NCI-H2171 (cell line): ENCODE measurements at regions not wholly inside any gene's neighbourhood (a gene's known extent, or its start where the extent isn't known, plus 50 kb on each side); places are given as distances from the start of the nearest gene placed in this dataset.
"Not testable (repeated sequence)": the region's sequence is repeated elsewhere in the genome, so short reads cannot be mapped to it uniquely, and the experiment has no call there.

Experiments
- DNase-seq: peaks from one replicate; lab custom pipeline; 2025; lab: John Stamatoyannopoulos, UW

DNA sequence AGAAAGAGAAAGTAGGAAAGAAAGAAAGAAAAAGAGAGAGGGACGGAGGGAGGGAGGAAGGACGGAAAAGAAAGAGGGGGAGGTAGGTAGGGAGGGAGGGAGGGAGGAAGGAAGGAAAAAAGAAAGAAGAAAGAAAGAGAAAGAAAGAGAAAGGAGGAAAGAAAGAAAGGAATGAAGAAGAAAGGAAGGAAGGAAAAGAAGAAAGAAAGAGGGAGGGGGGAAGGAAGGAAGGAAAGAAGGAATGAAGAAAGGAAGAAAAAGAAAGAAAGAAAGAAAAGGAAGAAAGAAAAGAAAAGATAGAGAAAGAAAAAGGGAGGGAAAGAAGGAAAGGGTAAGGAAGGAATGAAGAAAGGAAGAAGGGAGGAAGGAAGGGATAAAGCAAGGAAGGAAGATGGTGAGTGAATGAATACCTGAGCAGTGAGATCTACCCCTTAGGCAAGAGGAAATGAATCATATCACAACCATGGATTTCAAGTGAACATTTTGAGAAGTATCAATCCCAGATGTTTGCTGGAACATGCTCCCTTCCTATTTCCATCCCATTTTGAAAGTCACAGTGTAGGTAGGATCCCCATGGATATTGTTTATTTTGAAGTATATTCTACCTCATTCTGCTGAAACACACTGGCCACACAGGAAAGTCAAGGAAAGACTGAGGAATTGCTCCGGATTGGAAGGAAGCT lies 639.4 kb upstream of the TBX3 start:
- no peak for DNase-seq

DNA sequence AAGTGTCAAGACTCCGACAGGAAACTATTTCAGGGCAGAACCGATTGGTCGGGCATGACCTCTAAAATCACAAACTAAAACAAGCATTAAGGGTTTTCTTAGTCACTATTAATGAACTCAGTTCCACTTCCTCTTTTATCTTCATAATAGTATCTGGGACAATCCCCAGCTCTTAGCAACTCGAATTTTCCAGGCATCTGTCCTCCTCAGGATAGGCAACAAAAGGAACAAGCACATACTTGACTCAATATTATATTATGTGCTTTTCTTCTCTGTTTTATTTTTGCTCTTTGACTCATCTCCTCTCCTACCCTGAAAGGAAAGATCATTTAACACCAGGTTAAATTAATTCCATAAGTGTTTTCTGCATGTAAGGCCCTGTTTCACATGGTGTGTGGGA lies 638.3 kb upstream of the TBX3 start:
- no peak for DNase-seq

DNA sequence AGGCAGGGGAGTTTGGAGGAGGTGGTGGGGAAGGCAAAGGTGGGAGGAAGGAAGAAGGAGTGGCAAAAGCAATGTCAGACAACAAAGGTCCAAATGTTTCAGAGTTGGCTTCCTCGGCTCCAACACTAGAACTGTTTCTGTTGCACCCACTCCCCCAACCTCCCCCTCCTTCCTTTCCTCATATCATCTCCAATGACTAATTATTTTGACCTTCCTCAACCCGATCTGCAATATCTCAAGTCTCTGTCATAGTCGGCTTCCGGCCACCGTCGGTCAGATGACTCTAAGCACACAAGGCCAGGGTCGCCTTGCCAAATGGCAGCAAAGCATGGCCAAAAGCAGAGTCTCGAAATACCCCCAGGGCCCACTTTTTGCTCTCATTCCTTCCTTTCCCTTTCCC lies 637.0 kb upstream of the TBX3 start:
- DNase-seq: no peak

DNA sequence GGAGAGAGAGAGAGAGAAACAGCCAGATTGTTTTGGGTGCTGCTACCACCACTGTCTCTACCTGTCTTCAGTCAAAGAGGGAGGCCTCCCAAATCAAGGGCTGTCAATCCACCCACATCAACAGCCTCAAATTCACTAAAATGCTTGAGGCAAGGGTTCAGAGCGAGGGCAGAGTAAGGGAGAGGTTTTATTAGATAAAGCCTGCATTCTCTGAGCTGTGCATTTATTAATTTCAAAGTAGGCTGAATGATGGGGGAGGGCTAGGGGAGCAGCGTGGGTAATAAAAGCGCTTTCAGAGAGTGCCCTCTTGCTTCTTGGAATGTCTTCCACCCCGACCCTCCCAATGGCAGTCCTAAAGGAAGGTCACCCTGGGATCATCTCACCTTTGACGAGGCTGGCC lies 636.5 kb upstream of the TBX3 start:
- DNase-seq: no peak

DNA sequence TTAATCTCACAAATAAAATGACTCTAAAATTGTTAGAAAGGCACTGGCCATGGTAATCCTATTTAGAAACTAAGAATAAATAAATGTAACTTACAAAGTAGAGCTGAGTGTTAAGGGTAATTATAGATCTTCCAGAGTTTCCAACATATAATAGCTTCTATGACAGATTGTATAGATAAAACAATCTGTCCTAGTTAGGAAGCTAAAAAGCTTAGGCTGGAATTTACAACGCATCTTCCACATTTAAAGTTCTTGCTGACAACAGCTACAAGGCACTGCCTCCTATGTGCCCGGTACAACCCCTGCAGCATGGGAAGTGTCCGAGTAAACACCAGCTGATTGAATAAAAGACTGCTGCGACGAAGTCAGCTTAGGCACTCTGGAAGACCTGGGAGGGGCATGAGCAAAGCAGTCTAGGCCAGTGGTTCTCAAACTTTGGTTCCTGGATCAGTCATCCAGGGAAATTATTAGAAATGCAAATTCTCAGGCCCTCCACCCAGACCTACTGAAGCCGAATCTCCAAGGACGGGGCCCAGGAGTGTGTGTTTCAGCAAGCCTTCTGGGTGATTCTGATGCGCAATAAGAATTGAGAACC lies 635.6 kb upstream of the TBX3 start:
- no peak for DNase-seq

DNA sequence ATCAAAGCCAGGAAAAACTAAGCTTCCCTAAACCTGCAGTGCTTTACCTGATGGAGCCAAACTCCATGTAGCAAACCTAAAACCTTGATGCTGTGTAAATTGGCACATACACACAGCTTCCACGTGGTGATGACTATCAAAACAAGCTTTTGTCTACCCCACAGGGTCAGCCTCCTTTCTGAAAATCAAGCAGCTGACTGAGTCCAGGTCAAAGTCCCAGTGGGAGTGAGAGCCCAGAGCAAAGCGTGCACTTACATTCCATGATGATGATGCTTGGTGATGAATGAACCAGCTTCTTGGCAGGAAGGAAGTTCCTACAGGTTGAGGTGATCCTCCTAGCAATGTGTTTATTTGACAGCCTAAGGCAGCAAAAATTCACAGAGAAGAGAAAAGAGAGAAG lies 630.0 kb upstream of the TBX3 start:
- no peak for DNase-seq

DNA sequence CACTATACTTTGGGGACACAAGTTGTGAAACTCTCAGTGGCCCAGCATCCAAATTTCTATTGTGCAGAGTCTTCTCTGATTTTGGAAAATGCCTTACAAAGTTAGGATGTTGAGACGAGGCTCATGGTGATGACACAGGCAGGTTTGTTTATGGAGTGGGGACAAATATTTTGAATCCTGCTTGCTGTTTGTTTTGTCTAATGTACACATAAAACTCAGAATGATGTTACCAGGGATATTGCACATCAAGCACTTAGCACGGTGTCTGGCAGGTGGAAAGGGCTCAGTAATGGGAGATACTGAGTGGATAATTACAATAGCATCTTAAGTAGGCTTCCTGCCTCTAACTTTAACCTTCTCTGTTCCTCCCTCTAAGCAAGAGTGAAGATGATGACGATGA lies 628.9 kb upstream of the TBX3 start:
- DNase-seq: no peak

DNA sequence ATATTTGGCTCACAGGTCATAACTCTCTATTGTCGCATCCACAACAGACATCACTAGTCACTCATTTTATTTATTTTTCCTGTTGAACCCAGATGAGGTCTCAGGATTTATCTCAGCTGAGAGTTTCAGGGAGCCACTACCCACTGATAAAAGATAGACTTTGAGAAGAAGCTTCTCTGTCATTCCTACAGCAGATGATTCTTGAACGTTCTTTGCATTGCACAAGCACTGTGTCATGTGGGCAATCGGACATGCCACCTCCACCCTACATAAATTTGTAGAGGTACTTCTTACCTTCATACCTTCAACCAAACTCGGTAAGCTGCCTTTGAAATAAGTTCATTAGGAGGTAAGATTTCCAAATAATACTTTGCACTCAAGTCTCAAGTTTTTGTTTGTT lies 627.9 kb upstream of the TBX3 start:
- DNase-seq: no peak

DNA sequence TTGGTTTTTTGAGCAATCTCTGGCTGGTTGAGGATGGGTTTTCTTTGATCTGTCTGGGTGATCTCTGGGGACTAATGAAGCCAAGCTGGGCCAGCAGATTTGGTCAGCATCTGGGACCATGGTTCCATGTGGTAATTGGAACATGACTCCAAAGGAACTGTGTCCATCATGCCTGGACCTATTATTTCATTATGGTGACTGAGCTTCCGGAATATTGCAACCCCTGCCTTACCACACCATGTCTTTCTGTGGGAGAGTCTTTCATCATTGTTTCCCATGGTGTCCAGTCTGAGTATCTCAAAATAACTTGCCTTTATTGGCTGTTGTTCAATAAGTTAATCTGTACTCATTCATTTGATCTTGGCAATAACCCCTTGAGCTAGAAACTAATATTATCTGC lies 624.9 kb upstream of the TBX3 start:
- no peak for DNase-seq

DNA sequence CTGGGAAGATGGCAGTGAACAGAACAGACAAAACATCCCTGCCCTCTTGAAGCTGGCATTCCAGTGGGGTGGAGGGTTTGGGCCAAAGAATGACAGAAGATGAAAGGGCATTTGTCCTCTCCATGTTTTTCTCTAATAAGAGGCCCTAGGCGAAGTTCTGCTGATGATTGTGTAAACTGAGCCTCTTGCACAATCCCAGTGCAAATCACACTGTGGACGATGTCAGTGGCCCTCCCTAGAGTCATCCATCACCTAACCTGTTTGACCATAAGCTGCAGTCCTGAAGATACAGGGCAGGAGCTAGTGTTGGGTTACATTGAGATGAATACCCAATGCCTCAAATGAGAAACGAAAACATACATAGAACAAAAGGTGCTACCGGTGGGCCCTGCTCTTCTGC lies 622.4 kb upstream of the TBX3 start:
- DNase-seq: no peak

DNA sequence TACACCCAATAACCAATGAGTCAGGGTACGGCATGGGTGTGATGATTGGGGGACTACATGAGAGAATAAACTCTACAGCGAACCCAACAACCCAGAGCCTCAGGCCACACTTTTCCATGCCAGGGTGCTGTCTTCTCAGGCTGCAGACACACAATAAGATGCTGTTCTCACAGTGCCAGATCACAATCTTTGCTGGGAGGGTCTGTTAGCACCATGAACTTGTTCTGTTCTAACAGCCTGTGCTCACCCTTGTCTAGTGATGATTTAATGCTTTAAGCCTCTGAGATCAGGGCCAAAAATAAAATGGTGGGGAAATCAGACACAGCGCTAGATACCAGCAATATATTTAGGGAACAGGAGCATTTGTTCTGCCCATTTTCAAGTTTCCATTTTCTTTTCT lies 621.9 kb upstream of the TBX3 start:
- no peak for DNase-seq

DNA sequence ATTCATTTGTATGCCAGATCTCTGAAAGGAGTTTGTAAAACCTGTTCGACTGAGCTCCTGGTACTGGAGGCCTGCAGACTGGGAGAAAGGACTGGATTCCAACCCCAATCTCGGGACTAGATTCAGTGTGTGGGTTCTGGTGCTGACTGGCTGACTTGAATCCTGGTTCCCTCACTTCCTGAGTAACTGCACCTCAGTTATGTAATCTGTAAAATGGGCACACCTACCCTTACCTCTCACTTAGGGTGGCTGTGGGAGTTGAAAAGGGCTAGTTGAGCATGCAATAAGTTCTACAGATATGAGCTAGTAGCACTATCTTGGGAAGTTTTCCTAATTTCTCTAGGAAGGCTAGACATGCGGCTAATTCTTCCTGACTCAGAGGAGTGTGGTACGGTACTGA lies 621.3 kb upstream of the TBX3 start:
- no peak for DNase-seq

DNA sequence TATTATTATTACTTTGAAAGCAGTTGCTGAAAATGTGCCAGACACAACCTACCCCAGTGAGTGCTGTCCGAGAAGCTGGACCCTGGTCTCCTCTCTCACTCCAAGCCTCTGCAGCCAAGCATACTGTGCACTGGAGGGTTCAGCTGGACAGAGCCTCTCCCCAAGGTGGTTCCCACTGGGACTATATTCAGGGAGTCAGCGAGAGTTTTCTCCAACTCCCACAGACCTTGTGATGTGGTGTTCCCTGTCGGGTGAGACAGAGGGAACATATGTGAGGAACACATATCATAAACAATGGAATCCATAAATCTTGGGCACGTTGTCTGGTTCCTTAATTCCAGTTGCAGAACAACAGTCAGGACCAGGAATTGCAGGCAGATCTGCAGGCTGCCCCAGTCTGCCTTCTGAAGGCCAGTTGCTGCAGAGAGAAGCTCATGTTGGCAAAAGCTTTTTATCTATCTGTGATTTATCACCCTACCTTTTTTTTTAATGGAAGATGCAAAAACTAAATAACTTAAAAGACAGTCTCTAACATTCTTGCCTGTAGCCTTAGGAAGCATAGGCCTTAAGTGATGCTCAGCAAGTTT lies 619.8 kb upstream of the TBX3 start:
- no peak for DNase-seq

DNA sequence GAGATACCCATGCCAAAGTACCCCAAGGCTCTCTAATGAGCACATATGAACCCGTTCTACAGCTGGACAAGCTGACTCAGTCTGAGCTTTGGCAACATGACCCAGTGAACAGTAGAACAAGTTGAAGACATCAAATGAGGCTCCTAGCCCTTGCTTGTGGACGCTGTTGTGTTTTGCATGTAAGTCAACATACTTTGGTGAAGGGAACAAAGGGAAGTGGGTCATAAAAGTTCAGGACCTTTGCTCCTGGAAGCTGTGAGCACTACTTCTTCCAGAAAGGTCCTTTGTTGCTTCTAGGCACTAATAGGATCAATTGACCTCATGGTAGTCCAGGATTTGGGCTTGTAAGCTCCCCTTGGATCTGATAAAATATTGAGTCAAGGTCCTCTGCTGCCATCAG lies 613.5 kb upstream of the TBX3 start:
- DNase-seq: no peak

DNA sequence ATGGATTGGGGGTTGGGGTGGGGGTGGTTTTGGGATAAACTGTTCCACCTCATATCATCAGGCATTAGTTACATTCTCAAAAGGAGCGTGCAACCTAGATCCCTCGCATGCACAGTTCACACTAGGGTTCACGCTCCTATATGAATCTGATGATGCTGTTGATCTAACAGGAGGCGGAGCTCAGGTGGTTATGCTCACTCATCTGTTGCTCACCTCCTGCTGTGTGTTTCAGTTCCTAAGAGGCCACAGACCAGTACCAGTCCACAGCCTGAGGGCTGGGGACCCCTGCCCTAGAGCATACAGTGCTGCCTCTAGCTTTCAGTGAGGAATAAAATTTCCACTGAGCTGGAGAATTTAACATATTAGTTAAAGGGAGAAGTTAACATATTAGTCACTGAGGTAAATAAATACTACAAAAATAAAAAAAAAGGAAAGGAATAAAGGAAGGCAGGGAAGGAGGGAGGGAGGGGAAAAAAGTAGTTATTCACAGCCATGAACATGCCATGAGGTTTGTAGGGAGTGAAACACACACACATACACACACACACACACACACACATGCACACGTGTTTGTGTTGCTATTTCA lies 612.7 kb upstream of the TBX3 start:
- DNase-seq: no peak

DNA sequence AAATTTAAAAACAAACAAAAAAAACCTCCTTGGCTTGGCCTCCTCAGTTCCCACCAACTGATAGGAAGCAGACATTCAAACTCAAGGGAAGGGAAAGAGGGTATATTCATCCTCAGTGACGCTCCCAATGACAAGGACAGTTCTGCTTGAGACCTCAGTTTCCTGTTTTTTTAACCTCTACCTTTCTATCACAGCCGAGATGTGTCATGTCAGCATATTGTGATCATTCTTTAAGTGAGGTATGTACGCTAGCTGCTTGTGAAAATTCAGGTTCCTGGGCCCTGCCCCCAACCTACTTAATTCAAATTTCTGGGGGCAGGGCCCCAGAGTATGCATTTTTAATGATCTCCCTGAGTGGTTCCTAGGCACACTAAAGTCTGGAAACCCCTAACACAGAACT lies 611.9 kb upstream of the TBX3 start:
- DNase-seq: no peak

DNA sequence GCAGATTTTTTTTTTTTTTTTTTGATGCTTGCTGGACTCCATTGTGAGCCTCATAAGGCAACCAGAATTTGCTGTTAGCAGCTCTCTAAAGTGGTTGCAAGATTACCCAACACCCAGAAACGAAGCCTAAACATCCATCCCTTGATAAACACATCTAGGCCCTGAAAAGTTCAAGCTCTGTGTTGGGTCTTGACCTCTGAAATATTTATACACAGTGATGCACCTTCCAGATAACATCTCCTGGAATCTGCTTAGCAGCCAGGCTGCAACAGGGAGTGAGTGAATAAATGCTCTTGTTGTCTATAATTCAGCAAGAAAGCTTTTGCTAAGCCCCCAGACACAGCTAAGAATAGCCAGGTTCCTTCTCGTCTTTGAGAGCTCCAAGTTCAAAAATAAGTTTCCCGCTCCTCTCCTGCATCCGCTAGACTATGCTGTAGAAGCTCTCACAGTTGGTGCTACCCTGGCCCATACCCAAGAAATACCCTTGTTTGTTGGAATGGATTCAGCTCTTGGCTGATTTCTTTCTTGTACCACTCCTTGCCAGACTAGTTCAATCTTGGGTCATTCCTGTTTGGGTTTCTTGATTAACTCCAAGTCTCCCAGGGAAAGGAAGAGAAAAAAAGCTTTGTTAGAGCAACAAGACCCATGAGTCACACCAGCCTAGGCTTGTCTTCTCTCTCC lies 610.6 kb upstream of the TBX3 start:
- DNase-seq: no peak

DNA sequence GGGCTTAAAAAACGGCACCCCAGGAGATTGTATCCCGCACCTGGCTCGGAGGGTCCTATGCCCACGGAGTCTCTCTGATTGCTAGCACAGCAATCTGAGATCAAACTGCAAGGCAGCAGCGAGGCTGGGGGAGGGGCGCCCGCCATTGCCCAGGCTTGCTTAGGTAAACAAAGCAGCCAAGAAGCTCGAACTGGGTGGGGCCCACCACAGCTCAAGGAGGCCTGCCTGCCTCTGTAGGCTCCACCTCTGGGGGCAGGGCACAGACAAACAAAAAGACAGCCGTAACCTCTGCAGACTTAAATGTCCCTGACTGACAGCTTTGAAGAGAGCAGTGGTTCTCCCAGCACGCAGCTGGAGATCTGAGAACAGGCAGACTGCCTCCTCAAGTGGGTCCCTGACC lies 601.5 kb upstream of the TBX3 start:
- not testable (repeated sequence) for DNase-seq

DNA sequence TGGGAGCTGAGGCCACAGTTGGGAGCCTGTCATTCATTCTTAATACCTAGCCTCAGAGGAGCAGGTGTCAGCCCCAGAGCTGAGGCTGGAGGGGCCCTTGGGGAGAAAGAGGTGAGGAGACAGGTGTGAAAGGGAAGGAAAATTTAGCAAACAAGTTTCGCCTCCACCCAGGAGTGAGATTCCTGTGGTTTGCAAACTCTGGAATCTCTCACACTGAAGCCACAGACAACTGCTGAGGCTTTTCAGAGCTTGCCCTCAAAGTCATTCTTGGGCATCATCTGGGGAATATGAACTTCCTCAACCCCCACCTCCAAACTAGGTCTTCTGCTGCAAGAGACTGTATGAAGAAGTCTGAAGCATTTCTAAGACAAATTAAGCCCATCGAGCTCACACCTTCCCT lies 589.5 kb upstream of the TBX3 start:
- DNase-seq: no peak

DNA sequence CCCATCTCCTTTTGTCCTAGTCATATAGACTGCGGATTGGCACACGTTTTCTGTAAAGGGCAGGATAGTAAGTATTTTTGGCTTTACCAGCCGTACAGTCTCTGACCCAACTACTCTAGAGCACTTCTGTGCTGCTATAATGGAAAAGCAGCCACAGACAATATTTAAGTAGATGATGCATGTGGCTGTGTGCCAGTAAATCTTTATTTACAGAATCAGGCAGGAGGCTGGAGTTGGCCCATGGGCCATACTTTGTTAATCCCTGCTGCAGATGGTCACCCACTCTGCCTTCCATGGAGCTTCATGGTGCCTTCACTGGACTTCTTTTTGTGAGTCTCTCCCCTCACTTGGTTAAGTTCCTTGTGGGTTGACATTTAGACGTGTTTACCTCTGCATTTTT lies 584.5 kb upstream of the TBX3 start:
- no peak for DNase-seq

DNA sequence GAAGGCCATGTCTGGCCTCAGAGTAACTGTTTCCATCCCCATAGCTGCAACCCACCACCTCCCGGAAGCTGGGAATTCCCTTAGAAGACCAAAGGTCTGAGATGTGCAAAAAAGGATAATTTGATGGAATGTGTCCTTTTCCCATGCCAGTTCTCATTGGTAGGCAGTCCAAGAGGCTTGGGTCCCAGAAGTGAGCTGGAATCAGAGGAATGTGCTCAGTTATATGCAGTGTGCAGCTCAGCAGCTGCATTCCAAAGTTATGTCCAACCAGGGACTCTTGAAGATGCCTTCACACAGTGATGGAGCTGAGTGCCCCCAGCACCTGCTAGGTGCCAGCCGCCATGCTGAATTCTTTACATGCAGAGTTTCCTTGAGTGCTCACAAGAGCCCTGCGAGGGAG lies 583.9 kb upstream of the TBX3 start:
- no peak for DNase-seq

DNA sequence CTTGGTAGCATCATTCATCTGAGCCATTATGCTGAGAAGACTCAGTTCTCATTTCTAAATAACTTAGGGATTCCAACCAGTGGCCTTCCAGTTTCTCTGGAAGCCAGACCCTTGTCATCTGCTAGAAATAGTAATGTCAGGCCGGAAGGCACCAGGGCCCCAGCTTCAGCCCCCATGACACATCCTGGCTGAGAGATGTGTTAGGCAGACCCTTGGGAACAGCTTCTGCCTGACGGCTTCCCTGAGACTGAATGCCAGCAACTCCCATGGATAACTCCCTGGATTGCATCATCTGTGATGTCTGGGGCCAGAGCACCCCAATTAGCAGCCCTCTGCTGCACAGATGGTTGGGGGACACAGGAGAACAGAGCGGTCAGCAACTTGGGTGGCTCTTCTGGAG lies 583.5 kb upstream of the TBX3 start:
- DNase-seq: no peak

DNA sequence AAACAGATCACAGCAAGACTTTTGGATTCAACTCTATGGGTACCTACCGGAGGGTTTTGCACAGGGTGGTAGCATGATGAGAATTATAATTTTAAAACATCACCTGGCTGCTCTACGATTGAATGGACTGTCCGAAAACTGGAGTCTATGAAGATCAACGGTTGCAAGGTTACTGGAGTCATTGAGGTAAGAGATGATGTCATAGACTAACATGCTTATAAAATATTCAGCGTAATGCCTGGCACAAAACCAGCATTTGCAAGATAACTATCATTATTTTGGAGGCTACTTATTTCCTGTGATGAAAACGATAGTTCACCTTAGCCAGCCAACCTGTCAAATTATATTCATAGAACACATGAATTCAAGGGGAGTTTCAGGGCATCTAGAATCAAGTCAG lies 580.6 kb upstream of the TBX3 start:
- DNase-seq: no peak
